RWPE1 (cell line): ENCODE measurements at regions not wholly inside any gene's neighbourhood (a gene's known extent, or its start where the extent isn't known, plus 50 kb on each side); places are given as distances from the start of the nearest gene placed in this dataset.

Experiments
- CTCF ChIA-PET: fragments of 350-600 bp; sonication (Branson Sonifier 250); formaldehyde crosslinking; extraction: SDS; loops from one replicate; lab custom pipeline; 2021; lab: Yijun Ruan, JAX
- POLR2A ChIA-PET: fragments of 400-600 bp; formaldehyde crosslinking; extraction: SDS; loops from one replicate; lab custom pipeline; 2020; ENCODE audit warnings: antibody characterized with exemption; ENCODE audit not compliant: low non-redundant PET; lab: Yijun Ruan, JAX
- DNase-seq: peaks from one replicate; pipeline ENCODE4 v3.0.0; 2012; ENCODE audit warnings: low spot score
- H3K27ac ChIP-seq: fragments of 450-650 bp; 2 replicates; pipeline ENCODE4 v1.5.1; 2017
- TF ChIP-seq, protein P1 (sequence below): fragments of 450-650 bp; conservative IDR thresholded peaks from 2 replicates; pipeline ENCODE4 v1.5.1; 2017; ENCODE audit warnings: low read depth, mild to moderate bottlenecking

- ChIA-PET CTCF (interaction anchor here (0.7 kb wide), 1 partner anchor 353 kb away, joined by 4 read pairs; no protein-coding TSS in a partner anchor), POLR2A (no interaction called here)
- DNase-seq, result no peak
- TF ChIP-seq, protein P1, sequence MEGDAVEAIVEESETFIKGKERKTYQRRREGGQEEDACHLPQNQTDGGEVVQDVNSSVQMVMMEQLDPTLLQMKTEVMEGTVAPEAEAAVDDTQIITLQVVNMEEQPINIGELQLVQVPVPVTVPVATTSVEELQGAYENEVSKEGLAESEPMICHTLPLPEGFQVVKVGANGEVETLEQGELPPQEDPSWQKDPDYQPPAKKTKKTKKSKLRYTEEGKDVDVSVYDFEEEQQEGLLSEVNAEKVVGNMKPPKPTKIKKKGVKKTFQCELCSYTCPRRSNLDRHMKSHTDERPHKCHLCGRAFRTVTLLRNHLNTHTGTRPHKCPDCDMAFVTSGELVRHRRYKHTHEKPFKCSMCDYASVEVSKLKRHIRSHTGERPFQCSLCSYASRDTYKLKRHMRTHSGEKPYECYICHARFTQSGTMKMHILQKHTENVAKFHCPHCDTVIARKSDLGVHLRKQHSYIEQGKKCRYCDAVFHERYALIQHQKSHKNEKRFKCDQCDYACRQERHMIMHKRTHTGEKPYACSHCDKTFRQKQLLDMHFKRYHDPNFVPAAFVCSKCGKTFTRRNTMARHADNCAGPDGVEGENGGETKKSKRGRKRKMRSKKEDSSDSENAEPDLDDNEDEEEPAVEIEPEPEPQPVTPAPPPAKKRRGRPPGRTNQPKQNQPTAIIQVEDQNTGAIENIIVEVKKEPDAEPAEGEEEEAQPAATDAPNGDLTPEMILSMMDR, result no peak
- no peak overlapping the region for H3K27ac ChIP-seq
These were observed 365.3 kb downstream of the NUAK1 start for GRCh38 chr12:105773471-105773870.

DNA sequence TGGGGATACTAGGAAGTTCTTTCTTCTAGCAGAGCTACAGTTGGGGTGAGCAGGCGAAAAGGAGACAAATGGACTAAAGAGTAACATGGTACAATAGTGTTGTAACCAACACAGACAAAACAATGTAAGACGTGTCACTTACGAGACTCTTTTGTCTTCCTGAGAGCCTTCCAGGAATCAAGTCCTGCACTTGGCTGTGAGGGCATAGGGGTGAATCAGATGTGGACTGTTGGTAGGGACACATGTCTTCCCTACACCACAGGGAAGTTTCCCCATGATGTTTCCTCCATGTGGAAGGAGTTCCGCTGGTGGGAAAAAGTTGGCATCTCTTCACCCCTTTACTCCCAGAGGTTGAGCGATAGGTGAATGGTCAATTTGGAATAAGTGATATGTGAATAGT, 364.7 kb downstream of the NUAK1 start:
- CTCF ChIA-PET, result interaction anchor here (0.7 kb wide), 1 partner anchor 354 kb away, joined by 4 read pairs; no protein-coding TSS in a partner anchor
- POLR2A ChIA-PET, result no interaction called here
- H3K27ac ChIP-seq, result no peak overlapping the region
- TF ChIP-seq, protein P1, result no peak
- no peak for DNase-seq

- CTCF ChIA-PET, result no interaction called here
- no peak for DNase-seq
These were observed 363.4 kb downstream of the NUAK1 start for GRCh38 chr12:105775343-105775742.

DNA sequence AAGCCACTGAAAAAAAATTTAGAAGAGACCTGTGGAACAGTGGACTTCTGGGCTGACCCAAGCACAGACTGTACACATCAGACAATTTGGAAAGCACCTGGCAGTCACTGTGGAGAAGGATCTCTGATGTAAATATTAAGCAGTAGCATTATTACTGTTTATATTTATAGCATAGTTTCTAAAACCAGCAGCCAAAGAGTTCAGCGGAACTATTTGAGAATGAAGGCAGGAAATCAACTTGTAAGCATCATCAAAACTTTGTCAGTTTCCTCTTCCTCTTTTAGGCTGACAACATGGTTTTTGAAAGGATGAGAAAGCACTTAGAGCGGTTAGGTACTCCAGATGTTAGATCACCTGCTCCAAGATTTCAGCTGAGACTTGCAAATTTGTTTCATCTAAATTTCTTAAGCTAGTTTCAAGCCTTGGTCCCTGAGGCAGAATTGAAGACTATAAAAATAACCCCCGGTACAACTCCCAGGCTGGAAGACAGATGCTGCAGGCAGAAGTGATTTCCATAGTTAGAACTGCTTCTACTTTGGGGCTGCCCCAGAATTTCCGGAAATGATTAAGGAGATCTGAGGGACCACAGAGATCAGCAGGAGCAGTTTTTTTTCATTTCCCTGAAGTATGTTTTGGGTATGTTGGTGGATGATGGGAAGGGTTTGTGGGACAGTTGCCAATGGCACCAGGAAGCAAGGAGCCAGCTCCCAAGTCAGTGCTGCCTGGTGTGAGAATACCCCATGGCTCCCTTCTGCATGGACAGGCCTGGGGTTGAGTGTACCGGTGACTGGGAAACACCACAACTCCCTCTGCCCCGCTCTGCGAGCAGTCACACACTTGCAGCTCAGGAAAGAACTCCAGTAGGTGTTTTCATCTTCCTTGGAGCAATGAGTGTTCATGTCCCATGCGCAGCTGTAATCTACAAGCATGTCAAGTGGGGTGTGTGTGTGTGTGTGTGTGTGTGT, 354.5 kb downstream of the NUAK1 start:
- CTCF ChIA-PET, result no interaction called here

More at GRCh38 chr12:105775343-105775742, 363.4 kb downstream of the NUAK1 start:
- H3K27ac ChIP-seq, result no peak overlapping the region
- TF ChIP-seq, protein P1, result no peak
- POLR2A ChIA-PET, result no interaction called here

GRCh38 chr12:105793421-105793820, 345.3 kb downstream of the NUAK1 start:
- H3K27ac ChIP-seq, result no peak overlapping the region
- no peak for DNase-seq
- POLR2A ChIA-PET, result no interaction called here
- TF ChIP-seq, protein P1, result no peak
- CTCF ChIA-PET, result interaction anchor here (0.6 kb wide), 1 partner anchor 652 kb away, joined by 3 read pairs; no protein-coding TSS in a partner anchor

More for the DNA sequence above, 354.5 kb downstream of the NUAK1 start:
- TF ChIP-seq, protein P1, result no peak
- POLR2A ChIA-PET, result no interaction called here
- DNase-seq, result no peak
- H3K27ac ChIP-seq, result no peak overlapping the region

GRCh38 chr12:105798256-105798845, 340.4 kb downstream of the NUAK1 start:
- no peak for DNase-seq
- TF ChIP-seq, protein P1, result no peak
- ChIA-PET CTCF (no interaction called here), POLR2A (no interaction called here)
- H3K27ac ChIP-seq, result no peak overlapping the region
